Large intestine (tissue), 3 donors: ENCODE measurements at regions not wholly inside any gene's neighbourhood (a gene's known extent, or its start where the extent isn't known, plus 50 kb on each side); places are given as distances from the start of the nearest gene placed in this dataset.
"Not testable (repeated sequence)": the region's sequence is repeated elsewhere in the genome, so short reads cannot be mapped to it uniquely, and the experiment has no call there.

Source experiments
- DNase-seq, 2 donors: peaks; one replicate each; pipeline versions ENCODE4 v3.0.0 to v3.0.0-alpha.2; 2013
- H3K27ac ChIP-seq: one replicate; pipeline ENCODE4 v1.5.1; 2013; ENCODE audit warnings: low read length
- H3K27me3 ChIP-seq: 2 replicates; pipeline ENCODE4 v1.6.1; 2013; ENCODE audit warnings: low read length; ENCODE audit not compliant: control insufficient read depth, insufficient read depth
- H3K36me3 ChIP-seq: 2 replicates; pipeline ENCODE4 v1.6.1; 2013; ENCODE audit warnings: low read length; ENCODE audit not compliant: control insufficient read depth, insufficient read depth
- H3K4me1 ChIP-seq: one replicate; pipeline ENCODE4 v1.6.1; 2013; ENCODE audit warnings: low read length; ENCODE audit not compliant: control insufficient read depth, insufficient read depth
- H3K4me3 ChIP-seq: one replicate; pipeline ENCODE4 v1.5.1; 2013; ENCODE audit warnings: low read length
- H3K9me3 ChIP-seq: one replicate; pipeline ENCODE4 v1.6.1; 2013; ENCODE audit warnings: mild to moderate bottlenecking, low read depth, low read length, moderate library complexity; ENCODE audit not compliant: control insufficient read depth
- whole genome bisulfite sequencing: methylation state at CpG from one replicate; pipeline ENCODE4 v1.1.5; 2013; ENCODE audit warnings: low lambda C conversion rate; ENCODE audit not compliant: insufficient coverage; 5-methylcytosine and 5-hydroxymethylcytosine counted together

DNA sequence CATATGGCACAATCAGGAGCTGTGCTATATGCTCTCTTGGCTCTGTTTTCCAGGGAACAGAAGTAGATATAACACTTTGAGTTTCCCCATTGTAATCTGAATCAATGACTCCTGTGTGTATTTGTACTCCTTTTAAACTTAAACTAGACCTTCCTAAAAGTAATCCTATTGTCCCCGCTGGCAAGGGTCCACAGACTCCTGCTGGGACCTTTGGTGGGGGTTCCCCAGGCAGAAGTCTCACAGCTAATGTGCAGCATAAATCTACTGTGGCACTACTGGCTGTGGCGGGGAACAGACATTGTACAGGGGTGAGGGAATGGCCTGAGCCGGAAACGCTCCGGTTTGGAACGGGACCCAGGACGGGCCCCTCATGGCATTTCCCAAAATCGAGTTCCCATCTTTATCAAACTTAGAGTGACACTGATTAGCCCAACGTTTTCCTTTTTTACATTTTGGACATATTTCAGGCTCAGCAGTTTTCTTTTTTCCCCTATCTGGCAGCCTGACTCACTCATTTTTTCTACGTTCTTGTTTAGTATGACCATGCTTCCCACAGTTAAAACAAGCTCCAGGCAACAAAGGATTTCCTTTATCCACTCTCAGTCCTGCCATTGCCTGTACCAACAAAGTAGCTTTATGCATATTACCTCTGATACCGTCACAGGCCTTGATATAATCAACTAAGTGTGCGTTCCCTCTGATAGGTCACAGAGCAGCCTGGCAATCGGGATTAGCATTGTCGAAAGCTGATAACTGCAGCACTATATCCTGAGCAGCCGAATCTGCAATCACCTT lies 59.5 kb upstream of the LPCAT1 start:
- H3K4me3 ChIP-seq, DNase-seq, H3K9me3 ChIP-seq, H3K4me1 ChIP-seq, H3K27me3 ChIP-seq, H3K27ac ChIP-seq: not testable (repeated sequence)
- peaks cover 12% of the 10 kb centered on the region for H3K36me3 ChIP-seq
- WGBS, result 67% methylated on average over 1 of the region's 15 CpGs

DNA sequence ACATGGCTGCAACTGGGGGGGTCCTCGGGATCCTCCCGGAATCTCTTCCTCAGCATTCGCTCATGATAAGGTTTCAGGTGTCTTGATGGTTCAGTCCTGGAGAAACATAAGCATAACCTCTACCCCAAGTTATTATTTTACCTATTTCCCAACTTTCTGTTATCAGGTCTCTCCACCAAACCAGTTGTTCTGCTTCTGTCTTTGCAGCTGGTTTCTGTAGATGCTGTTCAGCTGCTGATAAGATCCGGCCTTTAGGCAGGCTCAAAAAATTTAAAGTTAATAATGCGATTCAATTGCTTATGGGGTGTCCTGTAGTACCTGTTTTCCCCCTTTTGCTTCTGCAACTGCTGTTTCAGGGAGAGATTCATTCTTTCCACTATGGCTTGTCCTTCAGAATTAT lies 55.6 kb upstream of the LPCAT1 start:
- H3K4me1 ChIP-seq, H3K36me3 ChIP-seq: not testable (repeated sequence)
- no CpG with 5 or more reads among the region's 5 CpGs for WGBS

DNA sequence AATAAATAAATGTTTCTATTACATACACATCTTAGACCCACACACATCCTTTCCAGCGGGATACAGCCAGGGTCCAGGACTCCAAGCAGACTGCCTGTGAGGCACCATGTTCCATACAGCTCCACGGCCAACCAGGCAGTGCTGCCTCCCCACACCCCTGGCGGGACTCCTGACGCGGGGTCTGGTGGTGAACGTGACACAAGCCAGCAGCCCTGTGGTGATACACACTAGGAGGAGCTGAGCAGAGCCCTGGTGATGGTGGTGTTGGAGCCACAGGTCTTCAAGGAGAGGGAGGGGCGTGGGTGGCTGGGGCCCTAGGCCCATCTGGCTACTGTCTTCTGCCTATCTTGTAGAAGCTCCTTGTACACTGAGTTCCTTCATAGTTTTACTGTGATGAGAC lies 53.1 kb upstream of the LPCAT1 start:
- no CpG with 5 or more reads among the region's 7 CpGs for WGBS
- H3K36me3 ChIP-seq, H3K27ac ChIP-seq, H3K4me3 ChIP-seq, H3K4me1 ChIP-seq, H3K9me3 ChIP-seq, DNase-seq, H3K27me3 ChIP-seq: not testable (repeated sequence)

More for the DNA sequence above, 55.6 kb upstream of the LPCAT1 start:
- not testable (repeated sequence) for H3K27me3 ChIP-seq, H3K4me3 ChIP-seq, DNase-seq, H3K9me3 ChIP-seq, H3K27ac ChIP-seq

DNA sequence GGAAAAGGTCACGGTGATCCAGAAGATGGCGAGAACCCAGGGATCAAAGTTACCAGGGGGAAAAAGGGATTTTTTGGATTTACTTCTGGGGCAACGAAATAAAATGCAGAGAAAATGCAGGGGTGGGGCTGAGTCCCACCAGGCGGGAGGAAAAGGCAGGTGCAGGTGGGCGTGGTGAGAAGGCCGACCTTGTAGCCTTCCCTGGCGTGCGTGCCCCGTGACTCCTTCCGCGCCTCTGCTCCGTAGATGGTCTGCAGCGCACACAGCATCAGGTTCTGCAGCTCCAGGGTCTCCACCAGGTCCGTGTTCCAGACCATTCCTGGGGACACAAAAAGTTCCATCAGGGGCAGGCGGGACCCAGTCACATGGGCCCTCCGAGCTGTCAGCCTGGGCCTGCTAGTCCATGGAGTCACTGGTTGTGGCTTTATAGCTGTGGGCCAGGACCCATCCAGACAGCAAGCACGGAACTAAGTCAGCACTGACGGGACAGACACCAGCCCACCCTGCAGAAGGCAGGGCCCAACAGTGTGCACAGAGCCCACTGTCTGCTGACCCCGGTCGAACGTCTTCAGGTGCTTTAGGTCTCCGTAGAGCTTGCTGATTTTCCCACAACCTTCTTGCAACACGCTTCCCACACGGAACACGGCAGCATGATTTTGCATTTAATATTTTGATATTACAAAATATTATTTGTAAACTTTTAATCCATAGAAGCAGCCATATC lies 52.4 kb upstream of the LPCAT1 start:
- H3K4me3 ChIP-seq, H3K36me3 ChIP-seq, H3K27ac ChIP-seq, H3K9me3 ChIP-seq, DNase-seq, H3K27me3 ChIP-seq, H3K4me1 ChIP-seq: not testable (repeated sequence)
- WGBS, result 100% methylated on average over 2 of the region's 25 CpGs

DNA sequence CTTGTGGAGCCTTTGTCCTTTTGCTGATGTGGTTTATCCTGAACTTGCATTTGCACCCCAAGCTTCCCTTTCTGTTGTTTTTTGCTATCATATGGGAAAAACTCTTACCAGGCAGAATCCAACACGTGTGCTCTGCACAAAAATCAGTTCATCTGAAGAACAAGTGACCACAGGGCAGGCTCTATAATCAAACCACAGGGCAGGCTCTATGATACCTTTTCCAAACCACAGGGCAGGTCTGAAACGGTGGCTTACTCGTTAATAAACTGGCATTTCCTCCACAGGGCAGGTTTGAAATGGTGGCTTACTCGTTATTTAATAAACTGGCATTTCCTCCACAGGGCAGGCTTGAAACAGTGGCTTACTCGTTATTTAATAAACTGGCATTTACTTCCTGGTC lies 51.7 kb upstream of the LPCAT1 start:
- not testable (repeated sequence) for H3K27ac ChIP-seq, DNase-seq, H3K4me1 ChIP-seq, H3K27me3 ChIP-seq, H3K36me3 ChIP-seq, H3K4me3 ChIP-seq, H3K9me3 ChIP-seq
- no CpG with 5 or more reads among the region's 5 CpGs for WGBS

DNA sequence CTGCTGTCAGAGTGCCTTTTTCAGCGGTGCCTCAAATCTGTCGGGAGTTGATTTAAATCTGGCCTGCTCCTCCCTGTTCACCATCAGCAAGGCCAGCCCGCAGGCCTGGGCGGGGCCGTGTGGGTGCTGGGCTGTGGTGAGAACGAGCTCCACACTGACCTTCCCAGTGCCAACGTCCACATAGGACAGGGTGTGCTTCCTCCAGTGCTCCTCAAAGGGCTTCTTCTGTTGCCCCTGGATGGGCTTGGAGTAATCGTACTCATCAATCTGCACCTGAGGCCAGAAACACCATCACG lies 50.2 kb upstream of the LPCAT1 start:
- not testable (repeated sequence) for H3K9me3 ChIP-seq, H3K27me3 ChIP-seq, DNase-seq, H3K4me1 ChIP-seq, H3K4me3 ChIP-seq, H3K36me3 ChIP-seq
- WGBS, result no CpG with 5 or more reads among the region's 9 CpGs
- H3K27ac ChIP-seq, result peak overlapping the region; percentile 81

DNA sequence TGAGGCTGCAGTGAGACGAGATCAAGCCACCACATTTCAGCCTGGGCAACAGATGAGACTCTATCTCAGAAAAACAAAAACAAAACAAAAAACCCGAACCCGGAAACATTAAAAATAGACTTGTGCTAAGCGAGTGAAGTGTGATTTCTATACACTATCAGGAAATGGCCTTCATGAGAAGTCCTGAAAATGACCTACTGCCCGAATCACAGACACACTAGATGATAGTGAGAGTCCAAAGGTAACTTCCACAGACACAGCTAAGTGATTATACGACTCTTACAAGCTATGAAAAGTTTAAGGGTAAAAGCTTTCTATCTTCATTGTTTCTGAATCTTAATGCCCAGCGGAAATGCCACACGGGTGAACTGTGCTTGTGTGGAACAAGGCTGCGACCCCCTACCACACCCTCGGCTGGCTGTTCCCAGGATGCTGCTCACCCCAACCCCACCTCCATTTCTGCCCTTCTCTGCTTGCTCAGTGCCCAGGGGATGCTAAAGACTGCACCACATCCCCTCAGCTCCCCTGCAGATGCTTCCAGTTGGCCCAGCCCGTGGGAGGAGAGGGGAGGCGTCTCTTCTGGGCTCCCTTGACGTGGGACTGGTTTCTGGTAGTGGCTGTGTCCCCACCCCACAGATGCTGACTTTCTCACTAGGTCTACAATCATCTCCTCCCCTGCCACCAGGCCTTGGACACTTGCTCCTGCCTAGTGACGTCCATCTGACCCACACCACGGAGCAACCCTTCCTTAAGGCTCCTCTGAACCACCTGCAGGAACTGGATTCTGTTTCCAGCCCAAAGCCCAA lies 49.7 kb upstream of the LPCAT1 start:
- not testable (repeated sequence) for H3K4me3 ChIP-seq, H3K9me3 ChIP-seq, H3K4me1 ChIP-seq, H3K27me3 ChIP-seq, H3K36me3 ChIP-seq
- peak in 1 of 2 donors; percentile 60 for DNase-seq
- H3K27ac ChIP-seq, result peak overlapping the region; percentile 81
- WGBS, result 31% methylated on average over 3 of the region's 15 CpGs
